Aorta (tissue), 5 donors: ENCODE measurements at regions not wholly inside any gene's neighbourhood (a gene's known extent, or its start where the extent isn't known, plus 50 kb on each side); places are given as distances from the start of the nearest gene placed in this dataset.

Experiments used
- ATAC-seq: fragments of 200-7000 bp; cut with Tn5 transposase; one replicate; pipeline ENCODE4 v1.9.1; 2022; ENCODE audit warnings: moderate library complexity; ENCODE audit not compliant: low FRiP score
- DNase-seq, 2 donors: peaks; one replicate each; pipeline ENCODE4 v3.0.0-alpha.2; 2020
- H3K27ac ChIP-seq, 2 donors: one replicate each; pipeline ENCODE4 v1.5.1; 2013; ENCODE audit warnings: low read length in 2 of 2, mild to moderate bottlenecking in 2 of 2, moderate library complexity in 2 of 2, control low read depth in 1 of 2, inconsistent platforms in 1 of 2, low read depth in 1 of 2
- H3K27me3 ChIP-seq, 2 donors: one replicate each; pipeline ENCODE4 v1.6.1; 2013; ENCODE audit warnings: control low read depth in 1 of 2, low read length in 1 of 2, mild to moderate bottlenecking in 1 of 2, moderate library complexity in 1 of 2; ENCODE audit not compliant: insufficient read depth in 2 of 2, control insufficient read depth in 1 of 2
- H3K36me3 ChIP-seq, 2 donors: one replicate each; pipeline ENCODE4 v1.6.1; 2013; ENCODE audit warnings: control low read depth in 1 of 2, low read length in 1 of 2, mild to moderate bottlenecking in 1 of 2; ENCODE audit not compliant: insufficient read depth in 2 of 2, control insufficient read depth in 1 of 2
- H3K4me1 ChIP-seq, 2 donors: one replicate each; pipeline ENCODE4 v1.6.1; 2013; ENCODE audit warnings: low read length in 2 of 2, control low read depth in 1 of 2, mild to moderate bottlenecking in 1 of 2, moderate library complexity in 1 of 2; ENCODE audit not compliant: insufficient read depth in 2 of 2, control insufficient read depth in 1 of 2
- H3K4me3 ChIP-seq, 2 donors: one replicate each; pipeline ENCODE4 v1.5.1; 2013; ENCODE audit warnings: low read length in 2 of 2, control low read depth in 1 of 2, mild to moderate bottlenecking in 1 of 2
- H3K9me3 ChIP-seq: one replicate; pipeline ENCODE4 v1.6.1; 2013; ENCODE audit warnings: mild to moderate bottlenecking, low read length; ENCODE audit not compliant: control insufficient read depth
- WGBS, 2 donors: extraction: QIAGEN DNeasy Blood & Tissue Kit; methylation state at CpG; one replicate each; pipeline ENCODE4 v1.1.7; 2013; 5-methylcytosine and 5-hydroxymethylcytosine counted together
- intact Hi-C, 2 donors: fragments of 100-400 bp; cut with DNase I; formaldehyde crosslinking; loops; one replicate each; pipeline versions ENCODE4 v1.14.2 to v1.15.0; 2022
- donor health status: healthy with polysubstance abuse.
- donor health status: Bipolar disorder and iron deficiency.
- donor health status: DM: no; HTN: no; CAD: no.
- donor health status: DM: no; HTN: no; CAD: no.
- donor health status: DM: yes; HTN: yes; CAD: no.

GRCh38 chr3:871651-872050 is 221.2 kb upstream of the CNTN6 start:
- no peak overlapping the region for H3K4me3 ChIP-seq
- H3K4me1 ChIP-seq = no peaks in the 10 kb centered on the region
- ATAC-seq = no peak
- no peaks in the 10 kb centered on the region for H3K9me3 ChIP-seq
- intact Hi-C loops = no loop called here
- no peaks in the 10 kb centered on the region for H3K27me3 ChIP-seq
- 95 to 97% methylated on average over 1 of the region's 1 CpG for WGBS, 2 donors
- H3K36me3 ChIP-seq = no peaks in the 10 kb centered on the region
- no peak for DNase-seq
- H3K27ac ChIP-seq = no peak overlapping the region

- ATAC-seq = no peak
Measured at GRCh38 chr3:877001-877400, 215.8 kb upstream of the CNTN6 start.

DNA sequence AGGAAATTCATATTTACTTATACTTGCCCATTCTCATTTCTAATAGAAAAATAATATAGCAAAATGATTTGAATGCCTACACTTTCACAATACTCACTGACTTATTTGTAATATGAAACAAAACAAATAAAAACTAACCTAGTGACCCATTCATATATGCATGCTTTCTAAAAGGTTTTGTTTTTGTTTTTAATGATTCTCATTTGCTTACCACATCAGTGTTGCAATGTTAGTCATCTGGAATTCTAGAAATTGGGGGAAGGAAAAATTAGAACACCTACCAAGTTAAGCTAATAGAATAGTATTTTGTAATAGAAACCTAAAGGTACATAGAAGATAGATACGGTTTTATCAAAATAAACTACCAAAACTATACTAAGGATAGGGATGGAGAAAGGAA is 214.1 kb upstream of the CNTN6 start:
- intact Hi-C loops = no loop called here
- H3K4me3 ChIP-seq = no peak overlapping the region
- no peak for ATAC-seq

More at GRCh38 chr3:877001-877400, 215.8 kb upstream of the CNTN6 start:
- Histone ChIP-seq H3K9me3 (no peaks in the 10 kb centered on the region), H3K27ac (no peak overlapping the region), H3K36me3 (no peaks in the 10 kb centered on the region), H3K4me1 (no peaks in the 10 kb centered on the region), H3K4me3 (no peak overlapping the region), H3K27me3 (no peaks in the 10 kb centered on the region)
- intact Hi-C loops = no loop called here
- 3 to 6% methylated on average over 1 of the region's 1 CpG for WGBS, 2 donors
- no peak for DNase-seq

GRCh38 chr3:880371-880770 is 212.5 kb upstream of the CNTN6 start:
- WGBS, 2 donors = 87 to 92% methylated on average over 3 of the region's 3 CpGs
- Histone ChIP-seq H3K36me3 (no peaks in the 10 kb centered on the region), H3K27me3 (no peaks in the 10 kb centered on the region), H3K4me3 (no peak overlapping the region), H3K9me3 (no peaks in the 10 kb centered on the region), H3K4me1 (no peaks in the 10 kb centered on the region), H3K27ac (no peak overlapping the region)
- intact Hi-C loops = no loop called here
- DNase-seq (no peak), ATAC-seq (no peak)

More for the DNA sequence above, 214.1 kb upstream of the CNTN6 start:
- 90 to 95% methylated on average over 1 of the region's 1 CpG for WGBS, 2 donors
- Histone ChIP-seq H3K4me1 (no peaks in the 10 kb centered on the region), H3K9me3 (no peaks in the 10 kb centered on the region), H3K27ac (no peak overlapping the region), H3K36me3 (no peaks in the 10 kb centered on the region), H3K27me3 (no peaks in the 10 kb centered on the region)
- DNase-seq = no peak

DNA sequence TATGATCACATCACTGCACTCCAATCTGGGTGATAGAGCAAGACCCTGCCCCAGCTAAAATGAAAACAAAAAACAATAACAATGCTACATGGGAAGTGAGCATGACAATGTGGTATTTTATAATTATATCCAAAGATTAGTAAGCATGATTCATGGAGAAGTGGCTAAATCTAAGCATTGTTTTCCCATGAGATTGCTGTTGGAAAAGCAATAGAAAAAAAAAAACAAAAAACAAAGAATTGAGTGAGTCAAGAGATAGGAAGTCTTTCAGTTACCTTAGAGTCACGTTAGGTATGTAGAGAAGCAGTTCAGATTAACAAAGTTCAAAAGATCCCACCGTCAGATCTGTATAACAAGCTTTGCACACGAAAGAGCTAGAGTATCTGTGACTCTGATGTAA is 210.3 kb upstream of the CNTN6 start:
- Histone ChIP-seq H3K4me3 (no peak overlapping the region), H3K27me3 (no peaks in the 10 kb centered on the region), H3K27ac (no peak overlapping the region), H3K9me3 (no peaks in the 10 kb centered on the region), H3K36me3 (no peaks in the 10 kb centered on the region), H3K4me1 (no peaks in the 10 kb centered on the region)
- DNase-seq (no peak), ATAC-seq (no peak)
- intact Hi-C loops = no loop called here
- WGBS, 2 donors = 77 to 84% methylated on average over 3 of the region's 3 CpGs

DNA sequence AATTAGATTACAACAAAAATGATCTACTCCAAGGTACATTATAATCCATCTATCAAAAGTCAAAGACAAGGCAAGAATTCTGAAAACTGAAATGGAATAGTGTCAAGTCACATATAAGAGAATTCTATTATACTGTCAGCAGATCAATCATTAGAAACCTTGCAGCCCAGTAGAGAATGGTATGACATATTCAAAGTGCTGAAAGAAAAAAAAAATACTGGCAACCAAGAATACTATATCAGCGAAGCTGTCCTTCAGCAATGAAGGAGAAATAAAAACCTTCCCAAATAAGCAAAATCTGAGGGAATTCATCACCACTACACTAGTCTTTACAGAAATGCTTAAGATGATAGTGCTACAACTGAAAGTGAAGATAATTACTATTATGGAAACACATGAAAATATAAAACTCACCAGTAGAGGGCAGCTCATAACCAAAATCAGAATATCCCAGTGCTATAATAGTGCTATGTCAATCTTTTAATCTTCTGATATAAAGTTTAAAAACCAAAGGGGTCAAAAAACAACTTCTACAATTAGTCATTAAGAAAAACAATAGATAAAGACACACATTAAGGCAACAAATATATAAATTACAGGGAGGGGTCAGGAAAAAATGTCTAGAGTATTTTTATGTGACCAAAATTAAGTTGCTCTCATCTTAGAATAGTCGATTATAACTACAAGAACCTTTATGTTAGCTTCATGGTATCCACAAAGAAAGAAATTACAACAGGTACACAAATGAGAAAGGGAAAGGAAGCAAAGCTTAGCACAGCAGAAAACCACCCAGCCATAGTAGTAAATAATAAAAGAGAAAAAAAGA is 190.7 kb upstream of the CNTN6 start:
- Histone ChIP-seq H3K4me3 (no peak overlapping the region), H3K27me3 (no peaks in the 10 kb centered on the region), H3K9me3 (peaks cover 2% of the 10 kb centered on the region), H3K27ac (no peak overlapping the region), H3K4me1 (no peaks in the 10 kb centered on the region), H3K36me3 (no peaks in the 10 kb centered on the region)
- DNase-seq (no peak), ATAC-seq (no peak)
- intact Hi-C loops = no loop called here
- 60 to 64% methylated on average over 2 of the region's 2 CpGs for WGBS, 2 donors

- Histone ChIP-seq H3K9me3 (peaks cover 2% of the 10 kb centered on the region), H3K27me3 (no peaks in the 10 kb centered on the region), H3K36me3 (no peaks in the 10 kb centered on the region), H3K27ac (no peak overlapping the region), H3K4me3 (no peak overlapping the region), H3K4me1 (no peaks in the 10 kb centered on the region)
- 93 to 99% methylated on average over 2 of the region's 2 CpGs for WGBS, 2 donors
- ATAC-seq (no peak), DNase-seq (no peak)
- intact Hi-C loops = no loop called here
Measured at GRCh38 chr3:905217-905616, 187.6 kb upstream of the CNTN6 start.

GRCh38 chr3:906739-907138 is 186.1 kb upstream of the CNTN6 start:
- no peak overlapping the region for H3K4me3 ChIP-seq
- no peaks in the 10 kb centered on the region for H3K9me3 ChIP-seq
- no peaks in the 10 kb centered on the region for H3K36me3 ChIP-seq
- intact Hi-C loops = no loop called here
- DNase-seq (no peak), ATAC-seq (no peak)
- no peak overlapping the region for H3K27ac ChIP-seq
- no peaks in the 10 kb centered on the region for H3K4me1 ChIP-seq
- WGBS, 2 donors = 25 to 28% methylated on average over 3 of the region's 3 CpGs
- no peaks in the 10 kb centered on the region for H3K27me3 ChIP-seq

DNA sequence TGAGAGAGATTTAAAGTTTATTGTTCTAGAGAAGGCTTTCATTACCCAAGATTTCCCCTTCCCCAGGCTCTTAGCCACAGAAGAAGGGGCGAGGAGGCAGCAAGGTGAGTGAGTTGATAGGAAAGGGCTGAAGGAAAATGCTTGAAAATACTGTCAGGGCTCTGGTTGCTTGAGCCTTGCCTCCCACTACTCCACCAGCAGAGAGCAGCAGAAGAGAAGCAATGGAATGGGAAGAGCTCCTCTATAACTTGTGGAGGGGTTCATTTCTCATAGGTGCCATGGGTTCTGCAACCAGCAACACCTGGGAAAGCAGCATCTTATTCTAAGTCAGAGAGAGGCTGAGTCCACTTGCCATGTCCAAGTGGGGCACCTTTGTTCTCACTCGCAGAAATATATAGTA is 184.0 kb upstream of the CNTN6 start:
- 80 to 90% methylated on average over 2 of the region's 2 CpGs for WGBS, 2 donors
- H3K4me3 ChIP-seq = no peak overlapping the region
- no peaks in the 10 kb centered on the region for H3K9me3 ChIP-seq
- no peaks in the 10 kb centered on the region for H3K36me3 ChIP-seq
- H3K27me3 ChIP-seq = no peaks in the 10 kb centered on the region
- DNase-seq = no peak
- H3K4me1 ChIP-seq = no peaks in the 10 kb centered on the region
- intact Hi-C loops = no loop called here
- H3K27ac ChIP-seq = no peak overlapping the region
- no peak for ATAC-seq
